ENCODE measurements at regions not wholly inside any gene's neighbourhood (a gene's known extent, or its start where the extent isn't known, plus 50 kb on each side); places are given as distances from the start of the nearest gene placed in this dataset.
"Not testable (repeated sequence)": the region's sequence is repeated elsewhere in the genome, so short reads cannot be mapped to it uniquely, and the experiment has no call there.

DNA sequence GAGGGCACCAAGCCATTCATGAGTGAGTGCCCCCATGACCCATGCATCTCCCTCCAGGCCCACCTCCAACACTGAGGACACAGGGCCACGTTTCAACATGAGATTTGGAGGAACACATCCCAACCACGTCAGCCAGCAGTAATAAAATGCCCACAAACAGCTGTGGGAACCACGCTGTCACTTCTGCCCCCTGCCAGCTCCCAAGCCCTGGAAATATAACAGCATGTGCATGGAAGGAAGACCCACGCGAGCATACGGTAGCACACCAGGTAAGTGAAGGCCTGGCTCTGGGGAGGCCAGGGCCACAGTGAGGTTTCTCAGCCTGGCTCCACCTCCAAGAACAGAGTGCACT, 168.9 kb upstream of the PFKP start:
- intact Hi-C loops (cut with DNase I) = no loop called here
- no peaks in the 10 kb centered on the region for H3K9me3 ChIP-seq
- no peak for DNase-seq
- no peak overlapping the region for H3K27ac ChIP-seq
- no peaks in the 10 kb centered on the region for H3K4me1 ChIP-seq
- TF ChIP-seq, protein P1, sequence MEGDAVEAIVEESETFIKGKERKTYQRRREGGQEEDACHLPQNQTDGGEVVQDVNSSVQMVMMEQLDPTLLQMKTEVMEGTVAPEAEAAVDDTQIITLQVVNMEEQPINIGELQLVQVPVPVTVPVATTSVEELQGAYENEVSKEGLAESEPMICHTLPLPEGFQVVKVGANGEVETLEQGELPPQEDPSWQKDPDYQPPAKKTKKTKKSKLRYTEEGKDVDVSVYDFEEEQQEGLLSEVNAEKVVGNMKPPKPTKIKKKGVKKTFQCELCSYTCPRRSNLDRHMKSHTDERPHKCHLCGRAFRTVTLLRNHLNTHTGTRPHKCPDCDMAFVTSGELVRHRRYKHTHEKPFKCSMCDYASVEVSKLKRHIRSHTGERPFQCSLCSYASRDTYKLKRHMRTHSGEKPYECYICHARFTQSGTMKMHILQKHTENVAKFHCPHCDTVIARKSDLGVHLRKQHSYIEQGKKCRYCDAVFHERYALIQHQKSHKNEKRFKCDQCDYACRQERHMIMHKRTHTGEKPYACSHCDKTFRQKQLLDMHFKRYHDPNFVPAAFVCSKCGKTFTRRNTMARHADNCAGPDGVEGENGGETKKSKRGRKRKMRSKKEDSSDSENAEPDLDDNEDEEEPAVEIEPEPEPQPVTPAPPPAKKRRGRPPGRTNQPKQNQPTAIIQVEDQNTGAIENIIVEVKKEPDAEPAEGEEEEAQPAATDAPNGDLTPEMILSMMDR (IDR thresholded peaks at IDR 0.05) = no peak
- H3K27me3 ChIP-seq = no peaks in the 10 kb centered on the region
- no peaks in the 10 kb centered on the region for H3K36me3 ChIP-seq
- ATAC-seq = peak; percentile 12
- no peak overlapping the region for H3K4me3 ChIP-seq

DNA sequence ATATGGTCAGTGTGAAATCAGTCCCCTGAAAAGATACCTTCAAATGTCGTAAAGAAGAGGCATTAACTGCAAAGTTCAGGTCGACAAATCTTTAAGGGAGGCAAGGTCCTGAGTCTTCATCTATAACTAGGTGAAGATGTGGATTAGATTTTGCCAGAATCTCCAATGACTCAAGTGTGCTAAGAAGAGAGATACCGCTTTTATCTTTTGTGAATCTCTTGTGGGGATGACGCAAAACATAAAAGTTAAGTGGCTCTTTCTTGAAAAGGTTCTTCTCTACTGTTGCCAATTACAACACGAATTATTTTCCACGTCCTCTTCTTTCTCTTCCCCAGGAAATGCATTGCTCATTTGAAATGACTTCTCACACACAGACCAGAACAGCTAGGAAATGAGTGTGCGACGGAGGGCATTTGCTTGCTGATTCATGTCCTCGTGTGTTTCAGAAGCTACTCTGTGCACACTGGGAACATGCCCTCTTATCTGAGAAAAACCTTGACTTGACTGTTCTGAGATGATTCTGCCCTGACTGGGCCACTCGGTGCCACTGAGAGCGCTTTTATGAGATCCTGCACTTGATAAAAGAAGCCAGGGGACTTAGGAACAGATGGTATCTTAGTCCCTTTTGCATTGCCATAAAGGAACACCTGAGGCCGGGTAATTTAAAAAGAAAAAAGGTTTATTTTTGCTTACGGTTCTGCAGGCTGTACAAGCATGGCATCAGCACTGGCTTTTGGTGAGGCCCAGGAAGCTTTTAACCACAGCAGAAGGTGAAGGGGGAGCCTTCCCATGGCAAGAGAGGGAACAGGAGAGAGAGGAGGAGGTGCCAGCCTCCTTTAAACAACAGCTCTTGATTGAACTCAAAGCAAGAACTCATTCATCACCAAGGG, 169.5 kb upstream of the PFKP start:
- H3K4me1 ChIP-seq = no peaks in the 10 kb centered on the region
- H3K4me3 ChIP-seq = no peak overlapping the region
- intact Hi-C loops (cut with DNase I) = no loop called here
- ATAC-seq (no peak), DNase-seq (no peak)
- TF ChIP-seq, protein P1 (IDR thresholded peaks at IDR 0.05) = no peak
- H3K27ac ChIP-seq = no peak overlapping the region
- no peaks in the 10 kb centered on the region for H3K36me3 ChIP-seq
- no peaks in the 10 kb centered on the region for H3K9me3 ChIP-seq
- no peaks in the 10 kb centered on the region for H3K27me3 ChIP-seq

DNA sequence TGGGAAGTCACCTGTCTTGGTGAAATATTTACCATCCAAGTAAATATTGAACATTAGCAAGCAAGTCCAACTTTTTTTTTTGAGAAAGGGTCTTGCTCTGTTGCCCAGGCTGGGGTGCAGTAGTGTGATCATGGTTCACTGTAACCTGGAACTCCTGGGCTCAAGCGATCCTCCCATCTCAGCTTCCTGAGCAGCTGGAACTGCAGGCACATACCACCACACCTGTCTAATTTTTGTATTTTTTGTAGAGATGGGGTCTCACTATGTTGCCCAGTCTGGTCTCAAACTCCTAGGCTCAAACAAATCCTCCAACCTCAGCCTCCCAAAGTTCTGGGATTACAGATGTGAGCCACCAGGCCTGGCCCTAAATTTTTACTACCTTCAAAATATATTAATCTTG, 171.0 kb upstream of the PFKP start:
- H3K27me3 ChIP-seq; H3K27ac ChIP-seq; H3K36me3 ChIP-seq; ATAC-seq; H3K9me3 ChIP-seq; H3K4me3 ChIP-seq; DNase-seq; H3K4me1 ChIP-seq; intact Hi-C loops (cut with DNase I): not testable (repeated sequence)

DNA sequence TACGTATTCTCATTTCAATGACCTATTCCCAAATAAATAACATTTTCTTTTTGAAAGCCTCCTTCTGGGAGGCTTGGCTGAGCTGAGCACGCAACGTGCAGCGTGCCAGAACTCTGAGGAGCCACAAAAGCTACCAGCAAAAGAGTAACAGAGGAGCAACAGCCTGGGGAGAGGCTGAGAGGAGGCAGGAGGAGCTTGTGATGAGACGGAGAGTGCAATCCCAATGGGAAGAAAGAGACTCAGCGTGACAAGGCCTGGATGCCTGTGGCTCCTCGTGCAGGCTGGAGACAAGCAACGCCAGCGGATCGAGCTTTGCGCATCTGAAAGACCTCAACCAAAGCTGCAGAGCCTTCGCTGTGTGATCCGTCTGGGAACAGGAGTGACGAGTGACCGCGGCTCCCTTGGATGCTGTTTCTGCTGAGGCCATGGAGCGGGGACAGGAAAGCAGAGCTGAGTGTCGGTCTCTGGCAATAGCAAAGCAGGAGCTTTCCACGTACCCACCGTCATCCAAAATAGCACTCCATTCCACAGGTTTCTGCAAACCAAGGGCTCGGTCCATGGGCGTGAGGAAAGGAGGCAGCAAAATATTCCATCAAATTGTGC, 171.7 kb upstream of the PFKP start:
- Histone ChIP-seq H3K4me1 (no peaks in the 10 kb centered on the region), H3K9me3 (no peaks in the 10 kb centered on the region), H3K4me3 (no peak overlapping the region), H3K36me3 (no peaks in the 10 kb centered on the region), H3K27ac (no peak overlapping the region), H3K27me3 (no peaks in the 10 kb centered on the region)
- no peak for DNase-seq
- TF ChIP-seq, protein P1 (IDR thresholded peaks at IDR 0.05) = no peak
- intact Hi-C loops (cut with DNase I) = no loop called here
- no peak for ATAC-seq

DNA sequence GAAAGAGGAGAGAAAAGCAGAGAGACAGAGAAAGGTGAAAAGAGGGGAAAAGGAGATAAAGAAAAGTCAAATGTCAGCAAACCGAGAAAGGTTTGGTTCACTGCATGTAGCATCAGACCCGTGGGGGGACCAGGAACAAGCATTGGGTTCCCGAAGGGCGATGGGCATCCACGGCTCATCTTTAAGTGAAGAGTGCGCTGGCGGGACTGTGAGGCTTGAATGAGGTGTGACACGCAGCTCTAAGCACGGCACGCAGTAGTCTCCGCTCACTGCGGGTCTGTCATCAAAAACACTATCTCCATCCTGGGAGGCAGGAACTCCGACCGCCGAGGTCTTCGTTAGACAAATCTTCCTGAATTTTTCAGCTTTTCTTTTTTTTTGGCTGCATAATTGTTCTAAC, 173.4 kb upstream of the PFKP start:
- H3K27ac ChIP-seq = no peak overlapping the region
- H3K4me3 ChIP-seq = no peak overlapping the region
- intact Hi-C loops (cut with DNase I) = no loop called here
- H3K27me3 ChIP-seq = no peaks in the 10 kb centered on the region
- TF ChIP-seq, protein P1 (IDR thresholded peaks at IDR 0.05) = no peak
- no peaks in the 10 kb centered on the region for H3K4me1 ChIP-seq
- H3K9me3 ChIP-seq = no peaks in the 10 kb centered on the region
- no peaks in the 10 kb centered on the region for H3K36me3 ChIP-seq
- ATAC-seq (no peak), DNase-seq (no peak)

DNA sequence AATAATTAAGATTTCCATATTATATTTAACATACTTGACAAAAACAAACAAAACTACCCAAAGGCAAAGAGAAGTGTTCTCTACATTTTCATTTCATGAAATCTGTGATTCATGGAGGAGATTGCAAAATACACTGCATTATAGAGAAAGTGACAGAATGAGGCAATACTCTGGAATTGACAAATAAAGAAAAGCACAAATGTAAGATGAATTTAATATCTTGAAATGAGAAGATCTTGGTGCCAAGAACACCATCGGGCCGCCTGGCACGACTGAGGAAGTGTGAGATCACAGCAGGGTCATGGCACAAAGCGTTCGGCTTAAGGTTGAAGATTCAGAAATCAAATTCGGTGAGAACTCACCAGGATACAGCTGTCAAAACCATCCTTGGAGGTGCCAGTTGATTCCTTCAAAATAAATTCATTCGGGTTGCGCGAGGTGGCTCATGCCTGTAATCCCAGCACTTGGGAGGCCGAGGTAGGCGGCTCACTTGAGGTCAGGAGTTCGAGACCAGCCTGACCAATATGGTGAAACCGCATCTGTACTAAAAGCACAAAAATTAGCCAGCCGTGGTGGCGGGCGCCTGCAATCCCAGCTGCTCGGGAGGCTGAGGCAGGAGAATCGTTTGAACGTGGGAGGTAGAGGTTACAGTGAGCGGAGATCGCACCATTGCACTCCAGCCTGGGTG, 174.0 kb upstream of the PFKP start:
- DNase-seq = no peak
- no peaks in the 10 kb centered on the region for H3K36me3 ChIP-seq
- no peaks in the 10 kb centered on the region for H3K27me3 ChIP-seq
- intact Hi-C loops (cut with DNase I) = no loop called here
- no peaks in the 10 kb centered on the region for H3K9me3 ChIP-seq
- no peak overlapping the region for H3K4me3 ChIP-seq
- no peak for ATAC-seq
- TF ChIP-seq, protein P1 (IDR thresholded peaks at IDR 0.05) = no peak
- no peak overlapping the region for H3K27ac ChIP-seq
- H3K4me1 ChIP-seq = no peaks in the 10 kb centered on the region

All from upper lobe of right lung (tissue), 1 donor.